DMS153 (cell line): ENCODE measurements at regions not wholly inside any gene's neighbourhood (a gene's known extent, or its start where the extent isn't known, plus 50 kb on each side); places are given as distances from the start of the nearest gene placed in this dataset.

Source experiments
- DNase-seq: peaks from one replicate; lab custom pipeline; 2025; lab: John Stamatoyannopoulos, UW

GRCh38 chr10:46228563-46229071 lies 58.2 kb upstream of the ANTXRL start:
- DNase-seq = no peak

- DNase-seq = no peak
These were observed 57.6 kb upstream of the ANTXRL start for GRCh38 chr10:46229144-46229563.

- no peak for DNase-seq
These were observed 56.2 kb upstream of the ANTXRL start for GRCh38 chr10:46230615-46231014.

- DNase-seq = no peak
These were observed 55.7 kb upstream of the ANTXRL start for GRCh38 chr10:46231087-46231486.

- DNase-seq = no peak
These were observed 54.7 kb upstream of the ANTXRL start for GRCh38 chr10:46232084-46232483.

- DNase-seq = no peak
These were observed 54.1 kb upstream of the ANTXRL start for GRCh38 chr10:46232666-46233065.

- DNase-seq = no peak
These were observed 53.6 kb upstream of the ANTXRL start for GRCh38 chr10:46233181-46233580.

- DNase-seq = no peak
These were observed 52.8 kb upstream of the ANTXRL start for GRCh38 chr10:46234026-46234425.

- no peak for DNase-seq
These were observed 52.3 kb upstream of the ANTXRL start for GRCh38 chr10:46234431-46235060.

GRCh38 chr10:46235705-46236545 lies 50.9 kb upstream of the ANTXRL start:
- no peak for DNase-seq

- no peak for DNase-seq
These were observed 50.3 kb upstream of the ANTXRL start for GRCh38 chr10:46236546-46236887.

- DNase-seq = no peak
These were observed 49.7 kb upstream of the ANTXRL start for GRCh38 chr10:46236941-46237681.
